A673 (cell line): ENCODE measurements at regions not wholly inside any gene's neighbourhood (a gene's known extent, or its start where the extent isn't known, plus 50 kb on each side); places are given as distances from the start of the nearest gene placed in this dataset.

ENCODE experiments used
- EZH2 ChIP-seq: fragments of 200-600 bp; sonication (generic); IDR thresholded peaks from 2 replicates; pipeline ENCODE4 v1.6.1; 2017; ENCODE audit warnings: borderline replicate concordance, low read depth, mild to moderate bottlenecking, mixed read lengths, antibody characterized with exemption, low read length; ENCODE audit not compliant: poor library complexity, severe bottlenecking
- TF ChIP-seq, protein P1 (sequence below): fragments of 300-800, 200-600 bp; sonication (generic); conservative IDR thresholded peaks from 2 replicates; pipeline ENCODE4 v1.5.1; 2017; ENCODE audit warnings: low read depth, mild to moderate bottlenecking, antibody characterized with exemption, low read length, moderate library complexity, mixed read lengths

DNA sequence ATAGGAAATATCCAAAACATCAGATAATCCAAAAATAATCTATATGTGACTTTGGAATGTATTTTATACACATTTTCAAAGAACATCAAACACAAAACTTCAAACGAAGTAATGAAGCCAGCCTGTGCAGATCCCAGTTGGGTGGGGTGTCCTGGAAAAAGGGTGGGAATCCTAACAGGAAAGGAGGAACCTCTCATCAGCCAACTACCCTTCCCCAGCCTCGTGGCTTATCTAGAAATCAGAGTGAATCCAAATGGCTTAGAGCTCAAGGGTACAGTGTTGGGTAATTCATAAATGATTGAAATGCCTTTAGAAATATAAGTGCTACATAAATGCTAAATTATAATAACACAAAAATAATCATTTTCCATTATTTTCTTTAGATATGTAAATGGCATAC, 115.1 kb upstream of the SOX4 start:
- no peak for TF ChIP-seq EZH2
- TF ChIP-seq, protein P1, sequence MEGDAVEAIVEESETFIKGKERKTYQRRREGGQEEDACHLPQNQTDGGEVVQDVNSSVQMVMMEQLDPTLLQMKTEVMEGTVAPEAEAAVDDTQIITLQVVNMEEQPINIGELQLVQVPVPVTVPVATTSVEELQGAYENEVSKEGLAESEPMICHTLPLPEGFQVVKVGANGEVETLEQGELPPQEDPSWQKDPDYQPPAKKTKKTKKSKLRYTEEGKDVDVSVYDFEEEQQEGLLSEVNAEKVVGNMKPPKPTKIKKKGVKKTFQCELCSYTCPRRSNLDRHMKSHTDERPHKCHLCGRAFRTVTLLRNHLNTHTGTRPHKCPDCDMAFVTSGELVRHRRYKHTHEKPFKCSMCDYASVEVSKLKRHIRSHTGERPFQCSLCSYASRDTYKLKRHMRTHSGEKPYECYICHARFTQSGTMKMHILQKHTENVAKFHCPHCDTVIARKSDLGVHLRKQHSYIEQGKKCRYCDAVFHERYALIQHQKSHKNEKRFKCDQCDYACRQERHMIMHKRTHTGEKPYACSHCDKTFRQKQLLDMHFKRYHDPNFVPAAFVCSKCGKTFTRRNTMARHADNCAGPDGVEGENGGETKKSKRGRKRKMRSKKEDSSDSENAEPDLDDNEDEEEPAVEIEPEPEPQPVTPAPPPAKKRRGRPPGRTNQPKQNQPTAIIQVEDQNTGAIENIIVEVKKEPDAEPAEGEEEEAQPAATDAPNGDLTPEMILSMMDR: no peak
